ENCODE measurements at regions not wholly inside any gene's neighbourhood (a gene's known extent, or its start where the extent isn't known, plus 50 kb on each side); places are given as distances from the start of the nearest gene placed in this dataset.
A peak's percentile ranks its signal among the peaks of the same experiment; 100 is the strongest.

GRCh38 chr11:82229341-82229740, 504.3 kb downstream of the FAM181B start:
- intact Hi-C loops (cut with DNase I): loop anchor here in 1 of 2 donors (5.0 kb wide), 1 partner anchor 587 kb away; no protein-coding TSS in a partner anchor
- Histone ChIP-seq H3K36me3 (replicated peaks in 1 of 2) (no peaks in the 10 kb centered on the region), H3K27me3 (peaks cover 7% of the 10 kb centered on the region), H3K4me3 (no peak overlapping the region), H3K4me1 (replicated peaks in 1 of 2) (no peaks in the 10 kb centered on the region), H3K9me3 (replicated peaks in 1 of 3) (no peaks in the 10 kb centered on the region), H3K27ac (no peak overlapping the region)
- peak in 1 of 7 donors; percentile 4 for DNase-seq
- TF ChIP-seq CTCF (IDR thresholded peaks at IDR 0.05): peak; percentile 14 to 59 (median 40)
- no peak for TF ChIP-seq POLR2A (IDR thresholded peaks at IDR 0.05)

- Histone ChIP-seq H3K9me3 (replicated peaks in 1 of 3) (no peaks in the 10 kb centered on the region), H3K27me3 (peaks cover 7% of the 10 kb centered on the region), H3K4me1 (replicated peaks in 1 of 2) (no peaks in the 10 kb centered on the region), H3K36me3 (replicated peaks in 1 of 2) (no peaks in the 10 kb centered on the region), H3K4me3 (no peak overlapping the region), H3K27ac (no peak overlapping the region)
- DNase-seq: no peak
- TF ChIP-seq CTCF (IDR thresholded peaks at IDR 0.05): no peak
- TF ChIP-seq POLR2A (IDR thresholded peaks at IDR 0.05): no peak
- WGBS, 4 donors: 79 to 93% (median 87%) methylated on average over 2 of the region's 2 CpGs
- intact Hi-C loops (cut with DNase I): loop anchor here in 1 of 2 donors (5.0 kb wide), 1 partner anchor 584 kb away; no protein-coding TSS in a partner anchor
Observed at GRCh38 chr11:82225930-82226329, 507.7 kb downstream of the FAM181B start.

GRCh38 chr11:82225502-82225901, 508.2 kb downstream of the FAM181B start:
- H3K4me3 ChIP-seq: no peak overlapping the region
- H3K27ac ChIP-seq: no peak overlapping the region
- no peaks in the 10 kb centered on the region for H3K9me3 ChIP-seq (replicated peaks in 1 of 3)
- no peaks in the 10 kb centered on the region for H3K36me3 ChIP-seq (replicated peaks in 1 of 2)
- no peak for DNase-seq
- no peak for TF ChIP-seq POLR2A (IDR thresholded peaks at IDR 0.05)
- no peak for TF ChIP-seq CTCF (IDR thresholded peaks at IDR 0.05)
- peaks cover 7% of the 10 kb centered on the region for H3K27me3 ChIP-seq
- H3K4me1 ChIP-seq (replicated peaks in 1 of 2): no peaks in the 10 kb centered on the region
- intact Hi-C loops (cut with DNase I): loop anchor here in 1 of 2 donors (5.0 kb wide), 1 partner anchor 583 kb away; no protein-coding TSS in a partner anchor
- WGBS, 4 donors: 83 to 89% (median 85%) methylated on average over 2 of the region's 2 CpGs

GRCh38 chr11:82216927-82217570, 516.6 kb downstream of the FAM181B start:
- WGBS, 4 donors: 81 to 87% (median 85%) methylated on average over 3 of the region's 3 CpGs

More at GRCh38 chr11:82216927-82217570, 516.6 kb downstream of the FAM181B start:
- no peak for DNase-seq
- Histone ChIP-seq H3K4me3 (no peak overlapping the region), H3K36me3 (replicated peaks in 1 of 2) (no peaks in the 10 kb centered on the region), H3K27ac (no peak overlapping the region), H3K27me3 (peaks cover 22% of the 10 kb centered on the region), H3K9me3 (replicated peaks in 1 of 3) (no peaks in the 10 kb centered on the region), H3K4me1 (replicated peaks in 1 of 2) (peaks cover 0 to 5% of the 10 kb centered on the region in 2 donors)
- intact Hi-C loops (cut with DNase I): no loop called here
- TF ChIP-seq POLR2A (IDR thresholded peaks at IDR 0.05) (no peak), CTCF (IDR thresholded peaks at IDR 0.05) (no peak)

Data from adrenal gland (tissue), 9 donors.